Heart left ventricle (tissue), 13 donors: ENCODE measurements at regions not wholly inside any gene's neighbourhood (a gene's known extent, or its start where the extent isn't known, plus 50 kb on each side); places are given as distances from the start of the nearest gene placed in this dataset.

Source experiments
- POLR2A ChIP-seq, 2 donors: fragments of 450-650 bp; IDR thresholded peaks; one replicate each; pipeline ENCODE4 v1.6.1; 2017; ENCODE audit warnings: antibody characterized with exemption in 2 of 2, mild to moderate bottlenecking in 2 of 2, moderate library complexity in 2 of 2
- TF ChIP-seq, protein P1 (sequence below), 12 donors: fragments of 200-600 bp; sonication (generic) in 4 of 12; IDR thresholded peaks; one replicate each; pipeline versions ENCODE4 v1.5.0 to v1.8.0; 2018 to 2022; ENCODE audit warnings: antibody characterized with exemption in 12 of 12, mild to moderate bottlenecking in 5 of 12
- donor health status: ischemic (EF 13 %, LVEDD 7.1; RV severe dilation, severe dysfunction).
- donor health status: DM: no; HTN: yes; CAD: no.
- donor health status: DM: no; HTN: no; CAD: no.
- donor health status: ischemic (EF 25% LVEDD 6.9; RV normal size, moderate dysfunction).
- donor health status: ischemic (EF 25% LVEDD 5.7; RV mildly dilated, moderate dysfunction).
- donor health status: ischemic (EF 35%, LVEDD 5.7; RV mildly dilated, moderate dysfunction).
- donor health status: nonischemic (EF 11% LVEDD 7.7; RV severe dilation, severe dysfunction).
- donor health status: DM: yes; HTN: yes; CAD: no.
- donor health status: PGD.
- donor health status: ischemic (EF 29% LVEDD 5.4; RV normal size, mild dysfunction).
- donor health status: nonischemic (EF 23%, LVEDD 6.1; RV moderate dilation, normal function).

DNA sequence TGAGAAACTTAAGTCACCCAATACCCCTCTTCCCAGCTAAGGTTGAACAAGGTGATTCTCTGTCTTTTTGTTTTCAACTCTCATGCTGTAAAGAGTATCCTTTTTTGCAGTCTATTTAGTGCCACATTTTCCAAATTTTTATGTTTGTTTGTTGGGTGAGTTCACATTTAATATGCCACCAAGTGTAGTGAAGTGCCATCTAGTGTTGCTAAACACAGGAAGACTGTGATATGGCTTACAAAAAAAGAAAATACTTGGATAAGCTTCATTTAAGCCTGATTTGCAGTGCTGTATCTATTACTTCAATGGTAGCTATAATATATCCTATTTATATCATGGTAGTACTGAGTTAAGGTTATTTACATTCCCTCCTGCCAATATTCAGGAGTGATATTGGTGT is 319.2 kb upstream of the CHORDC1 start:
- TF ChIP-seq, protein P1, sequence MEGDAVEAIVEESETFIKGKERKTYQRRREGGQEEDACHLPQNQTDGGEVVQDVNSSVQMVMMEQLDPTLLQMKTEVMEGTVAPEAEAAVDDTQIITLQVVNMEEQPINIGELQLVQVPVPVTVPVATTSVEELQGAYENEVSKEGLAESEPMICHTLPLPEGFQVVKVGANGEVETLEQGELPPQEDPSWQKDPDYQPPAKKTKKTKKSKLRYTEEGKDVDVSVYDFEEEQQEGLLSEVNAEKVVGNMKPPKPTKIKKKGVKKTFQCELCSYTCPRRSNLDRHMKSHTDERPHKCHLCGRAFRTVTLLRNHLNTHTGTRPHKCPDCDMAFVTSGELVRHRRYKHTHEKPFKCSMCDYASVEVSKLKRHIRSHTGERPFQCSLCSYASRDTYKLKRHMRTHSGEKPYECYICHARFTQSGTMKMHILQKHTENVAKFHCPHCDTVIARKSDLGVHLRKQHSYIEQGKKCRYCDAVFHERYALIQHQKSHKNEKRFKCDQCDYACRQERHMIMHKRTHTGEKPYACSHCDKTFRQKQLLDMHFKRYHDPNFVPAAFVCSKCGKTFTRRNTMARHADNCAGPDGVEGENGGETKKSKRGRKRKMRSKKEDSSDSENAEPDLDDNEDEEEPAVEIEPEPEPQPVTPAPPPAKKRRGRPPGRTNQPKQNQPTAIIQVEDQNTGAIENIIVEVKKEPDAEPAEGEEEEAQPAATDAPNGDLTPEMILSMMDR (IDR thresholded peaks at IDR 0.05): peak in 6 of 12 donors; percentile 20 to 47 (median 24)
- TF ChIP-seq POLR2A (IDR thresholded peaks at IDR 0.05): no peak
